CD4-positive, alpha-beta T cell treated with Interleukin-15 for 1 hour (primary cell): ENCODE measurements at regions not wholly inside any gene's neighbourhood (a gene's known extent, or its start where the extent isn't known, plus 50 kb on each side); places are given as distances from the start of the nearest gene placed in this dataset.
"Not testable (repeated sequence)": the region's sequence is repeated elsewhere in the genome, so short reads cannot be mapped to it uniquely, and the experiment has no call there.

Experiments used
- DNase-seq: peaks from one replicate; pipeline ENCODE4 v3.0.0-alpha.2; 2020

DNA sequence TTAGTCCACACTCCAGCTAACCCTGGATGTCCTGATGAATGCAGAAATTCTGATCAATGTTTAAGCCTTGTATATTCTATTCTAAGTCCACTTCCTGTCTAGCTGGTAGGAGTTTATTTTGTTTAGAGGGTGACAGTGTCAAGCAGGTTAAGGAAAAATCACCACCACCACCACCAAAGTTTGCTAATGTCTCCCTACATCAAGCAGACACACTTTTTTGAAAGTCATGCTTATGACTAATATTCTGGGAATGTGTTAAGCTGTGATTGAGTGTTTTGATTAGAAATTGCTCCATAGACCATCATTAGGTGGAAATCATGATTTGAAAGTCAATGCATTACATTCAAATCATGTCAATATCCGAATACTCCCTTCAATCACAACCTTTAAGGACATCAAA is 1530.1 kb downstream of the MAT2B start:
- DNase-seq: no peak

DNA sequence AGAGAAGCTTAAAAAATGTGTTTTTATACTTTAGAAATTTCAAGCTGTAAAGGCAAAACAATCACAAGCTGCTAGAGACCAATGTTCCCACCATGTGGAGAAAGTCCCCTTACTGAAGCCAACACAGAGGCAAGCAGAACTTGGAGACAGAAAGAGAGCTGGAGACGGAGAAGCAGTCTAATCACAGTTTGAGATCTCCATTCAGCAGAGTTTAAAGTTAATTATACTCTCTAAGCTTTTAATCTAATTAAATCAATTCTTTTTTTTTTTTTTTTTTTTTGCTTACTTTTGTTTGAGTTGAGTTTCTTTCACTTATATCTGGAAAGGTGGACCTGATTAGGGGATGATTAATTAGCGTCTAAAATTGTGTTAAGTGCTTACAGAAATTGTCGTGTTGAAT is 1534.3 kb downstream of the MAT2B start:
- DNase-seq: no peak

DNA sequence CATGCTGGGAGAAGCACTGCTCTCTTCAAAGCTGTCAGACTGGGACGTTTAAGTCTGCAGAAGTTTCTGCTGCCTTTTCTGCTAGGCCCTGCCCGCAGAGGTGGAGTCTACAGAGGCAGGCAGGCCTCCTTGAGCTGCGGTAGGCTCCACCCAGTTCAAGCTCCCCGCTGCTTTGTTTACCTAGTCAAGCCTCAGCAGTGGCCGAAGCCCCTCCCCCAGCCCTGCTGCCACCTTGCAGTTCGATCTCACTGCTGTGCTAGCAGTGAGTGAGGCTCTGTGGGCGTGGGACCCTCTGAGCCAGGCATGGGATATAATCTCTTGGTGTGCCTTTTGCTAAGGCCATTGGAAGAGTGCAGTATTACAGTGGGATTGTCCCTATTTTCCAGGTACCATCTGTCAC is 1540.5 kb downstream of the MAT2B start:
- DNase-seq: not testable (repeated sequence)

DNA sequence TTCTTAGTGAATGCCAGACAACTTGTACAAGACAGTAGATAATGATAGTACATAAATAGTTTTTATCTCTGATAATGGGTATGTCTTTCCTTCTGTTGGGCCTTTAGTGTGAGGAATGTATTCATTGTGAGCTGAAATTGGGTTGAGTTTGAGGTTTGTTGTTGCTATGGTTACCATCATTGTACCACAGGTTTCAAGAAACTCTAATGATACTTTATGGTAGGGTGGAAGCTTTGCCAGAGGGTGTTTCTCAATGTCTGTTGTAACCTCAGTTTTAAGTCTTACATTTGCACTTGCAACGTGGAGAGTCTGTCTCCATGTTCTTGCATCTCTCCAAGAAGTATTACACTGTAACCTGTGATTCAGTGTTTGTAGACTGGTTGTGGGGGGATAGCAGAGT is 1550.1 kb downstream of the MAT2B start:
- no peak for DNase-seq

DNA sequence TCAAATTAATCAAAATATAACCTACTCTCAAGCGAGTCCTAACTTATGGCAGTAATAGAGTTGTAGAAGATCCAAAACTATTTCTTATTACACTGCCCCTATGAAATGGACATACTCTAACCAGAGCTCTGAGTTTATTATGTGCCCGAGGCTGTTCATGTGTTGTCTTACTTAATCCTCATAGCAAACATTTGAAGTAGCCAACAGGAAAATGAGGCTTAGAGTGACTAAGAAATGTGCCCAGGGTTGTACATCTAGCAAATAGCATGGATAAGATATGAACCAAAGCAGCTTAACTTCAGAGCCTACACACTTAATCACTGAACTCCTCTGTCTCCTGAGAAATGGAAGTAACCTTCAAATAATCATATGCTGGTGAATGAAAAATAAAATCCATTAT is 1551.7 kb downstream of the MAT2B start:
- no peak for DNase-seq

DNA sequence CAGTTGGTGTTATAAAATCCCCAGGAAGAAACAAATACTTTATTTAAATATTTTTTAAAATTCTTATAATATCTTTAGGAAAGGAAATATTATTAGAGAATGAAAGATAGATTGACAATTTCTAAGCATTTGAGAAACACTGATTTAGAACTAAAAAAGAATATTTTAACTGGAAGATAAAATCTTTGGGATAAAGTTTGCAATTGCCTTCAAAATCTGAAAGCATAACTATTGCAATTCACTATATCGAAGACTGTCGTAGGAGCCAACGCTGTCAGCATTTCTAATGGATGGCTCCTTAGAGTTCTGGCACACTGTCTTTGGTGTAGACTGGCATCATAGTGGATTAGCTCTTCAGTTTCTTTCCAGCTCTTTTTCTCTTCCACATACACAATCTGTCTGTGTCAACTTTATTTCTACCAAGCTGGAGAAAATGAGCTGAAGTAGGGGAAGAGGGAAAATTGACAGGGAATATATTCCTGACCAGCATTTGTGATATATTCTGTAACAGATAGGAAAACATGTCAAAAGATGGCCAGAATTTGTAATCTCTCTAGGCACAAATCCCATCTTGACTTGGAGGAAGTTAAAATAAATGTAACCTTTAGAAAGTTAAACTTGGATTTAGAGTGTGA is 1561.4 kb downstream of the MAT2B start:
- DNase-seq: no peak

DNA sequence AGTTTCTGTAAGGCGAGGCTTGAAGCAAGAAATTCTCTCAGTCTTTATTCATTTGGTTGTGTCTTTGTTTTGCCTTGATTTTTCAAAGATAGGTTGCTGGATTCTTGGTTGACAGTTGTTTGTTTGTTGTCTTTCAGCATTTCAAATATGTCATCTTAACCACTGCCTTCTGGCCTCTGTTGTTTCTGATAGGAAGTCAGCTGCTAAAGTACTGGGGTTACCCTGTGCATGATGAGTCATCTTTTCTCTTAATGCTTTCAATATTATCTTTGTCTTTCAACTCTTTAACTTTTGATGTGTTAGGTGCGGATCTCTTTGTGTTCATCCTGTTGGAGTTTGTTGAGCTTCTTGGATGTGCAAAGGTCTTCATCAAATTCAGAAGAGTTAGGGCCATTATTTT is 1571.3 kb downstream of the MAT2B start:
- DNase-seq: no peak

DNA sequence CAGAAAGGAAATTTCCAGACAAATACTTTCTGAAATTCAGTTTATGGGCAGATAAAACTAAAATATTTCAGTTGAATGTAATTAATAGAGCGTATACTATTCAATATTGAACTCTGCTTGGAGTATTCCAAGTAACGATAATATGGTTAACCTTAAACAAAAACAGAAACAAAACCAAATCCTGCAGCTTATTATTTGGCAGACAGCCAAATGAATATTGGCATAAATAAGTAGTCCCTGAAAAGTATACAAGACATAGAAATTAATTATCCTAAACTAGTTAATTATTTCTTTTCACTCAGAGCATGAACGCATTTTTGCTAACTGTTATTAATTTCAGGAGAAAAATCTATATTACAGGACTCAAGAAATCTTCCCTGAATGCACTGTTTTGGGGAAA is 1574.0 kb downstream of the MAT2B start:
- no peak for DNase-seq

DNA sequence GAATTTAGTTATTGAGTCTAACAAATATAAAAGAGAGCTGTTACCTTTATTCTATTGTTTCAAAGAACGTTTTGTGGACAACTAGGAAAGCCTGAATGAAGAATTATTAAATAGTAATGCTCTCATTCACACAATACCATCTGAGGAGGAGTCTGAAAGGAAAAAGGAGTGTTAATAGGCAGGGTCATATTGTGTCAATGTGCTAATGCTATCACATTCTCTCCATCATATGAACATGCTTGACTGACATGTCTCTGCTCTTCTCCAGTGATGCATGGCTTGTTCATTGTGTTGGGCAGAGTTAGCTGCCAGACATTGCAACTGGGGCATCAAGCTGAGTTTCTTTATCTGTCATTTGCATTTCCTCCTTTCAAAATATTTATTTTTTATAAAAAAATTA is 1578.0 kb downstream of the MAT2B start:
- no peak for DNase-seq

DNA sequence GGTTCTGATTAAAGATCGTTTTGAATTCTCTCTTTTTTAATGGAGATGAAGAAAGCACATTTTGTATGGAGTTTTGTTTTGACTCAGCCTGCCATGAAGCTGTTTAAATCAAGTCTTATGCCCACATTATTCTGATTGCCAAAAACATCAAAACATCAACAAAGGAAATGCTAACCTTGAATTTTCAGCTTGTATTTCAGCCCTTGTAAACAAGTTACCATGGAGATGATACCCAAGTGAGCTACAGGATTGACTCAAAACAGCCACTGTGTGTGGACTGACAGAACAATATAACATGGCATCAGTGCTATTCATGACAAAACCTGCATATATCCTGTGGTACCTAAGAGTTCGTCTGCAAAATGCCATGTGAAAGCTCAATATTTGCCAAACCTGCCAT is 1581.0 kb downstream of the MAT2B start:
- DNase-seq: no peak

DNA sequence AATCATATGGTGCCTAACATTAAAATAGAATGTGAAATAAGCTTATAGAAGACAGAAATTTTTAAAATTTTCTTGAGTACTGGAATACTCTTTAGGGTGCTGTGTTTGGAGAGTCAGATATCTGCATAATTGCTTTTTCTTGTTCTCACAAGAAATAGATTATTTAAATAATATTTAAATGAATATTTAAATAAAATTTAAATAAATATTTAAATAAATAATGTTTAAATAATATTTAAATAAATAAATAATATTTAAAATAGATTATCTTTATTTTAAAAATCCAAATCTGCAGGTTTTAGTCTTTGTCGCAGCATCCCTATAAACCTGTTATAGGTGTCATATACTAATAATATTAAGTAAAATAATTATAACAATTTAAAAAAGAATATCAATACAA is 1589.4 kb downstream of the MAT2B start:
- no peak for DNase-seq

DNA sequence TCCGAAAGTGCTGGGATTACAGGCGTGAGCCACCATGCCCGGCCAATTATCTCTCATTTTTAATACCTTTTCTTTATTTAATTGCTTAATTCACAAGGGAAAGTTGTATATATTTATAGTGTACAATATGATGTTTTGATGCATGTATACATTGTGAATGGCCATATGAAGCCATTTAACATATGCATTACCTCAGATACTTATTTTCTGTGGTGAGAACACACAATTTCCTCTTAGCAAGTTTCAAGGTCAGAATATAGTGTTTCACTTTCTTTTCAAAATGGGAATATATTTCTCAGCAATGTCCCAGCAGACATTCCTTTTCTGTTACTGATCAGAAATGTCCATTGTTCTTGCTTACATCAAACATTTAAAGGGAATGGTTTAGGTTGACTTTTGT is 1596.3 kb downstream of the MAT2B start:
- DNase-seq: no peak

DNA sequence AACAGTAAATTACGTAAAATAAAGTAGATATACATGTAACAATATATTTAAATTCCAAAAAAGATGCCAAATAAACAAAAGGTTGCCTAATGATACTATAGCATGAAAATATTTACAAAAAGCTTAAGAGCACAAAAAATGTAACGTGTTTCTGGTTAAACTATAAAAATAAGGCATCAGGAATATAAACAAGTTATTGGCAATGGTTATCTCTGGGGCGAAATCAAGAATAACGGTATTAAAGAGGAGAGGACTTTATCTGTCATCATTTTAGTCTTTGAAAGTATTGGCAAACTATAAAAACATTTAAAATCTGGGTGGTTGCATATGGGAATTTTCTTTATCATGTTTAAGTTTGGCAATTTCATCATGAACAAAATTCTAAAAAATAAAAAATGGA is 1599.2 kb downstream of the MAT2B start:
- DNase-seq: no peak

DNA sequence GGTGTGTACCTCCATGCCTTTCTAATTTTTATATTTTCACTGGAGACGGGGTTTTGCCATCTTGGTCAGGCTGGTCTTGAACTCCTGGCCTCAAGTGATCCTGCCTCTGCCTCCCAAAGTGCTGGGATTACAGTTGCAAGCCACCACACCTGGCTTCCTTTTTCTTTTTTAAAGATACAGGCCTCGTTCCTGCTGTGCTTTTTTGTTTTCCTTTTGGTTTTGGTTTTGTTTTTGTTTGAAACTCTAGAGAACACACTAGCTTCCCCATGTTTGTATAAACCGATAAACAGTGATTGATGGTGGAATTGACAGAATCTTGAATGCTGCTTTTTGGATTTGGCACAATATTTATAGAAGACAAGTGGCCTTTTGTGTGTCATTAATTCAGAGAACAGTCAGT is 1603.4 kb downstream of the MAT2B start:
- DNase-seq: no peak

DNA sequence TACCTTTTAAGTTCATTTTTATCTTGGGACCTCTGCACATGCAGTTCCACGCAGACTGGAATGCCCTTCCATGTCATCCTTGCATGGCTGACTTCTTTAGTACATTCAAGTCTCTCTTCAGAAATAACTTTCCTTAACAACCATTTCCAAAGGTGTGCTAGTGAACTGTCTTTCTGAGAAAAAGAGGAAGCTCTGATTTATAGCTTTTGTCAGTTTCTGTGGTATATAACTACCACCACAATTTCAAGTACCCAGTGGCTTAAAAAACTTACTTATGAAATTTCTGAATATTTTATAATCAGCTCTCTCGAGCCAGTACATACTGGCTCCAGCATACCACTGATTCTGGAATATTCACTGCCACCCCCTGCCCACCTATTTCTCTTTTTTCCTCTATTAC is 1613.8 kb downstream of the MAT2B start:
- DNase-seq: no peak

DNA sequence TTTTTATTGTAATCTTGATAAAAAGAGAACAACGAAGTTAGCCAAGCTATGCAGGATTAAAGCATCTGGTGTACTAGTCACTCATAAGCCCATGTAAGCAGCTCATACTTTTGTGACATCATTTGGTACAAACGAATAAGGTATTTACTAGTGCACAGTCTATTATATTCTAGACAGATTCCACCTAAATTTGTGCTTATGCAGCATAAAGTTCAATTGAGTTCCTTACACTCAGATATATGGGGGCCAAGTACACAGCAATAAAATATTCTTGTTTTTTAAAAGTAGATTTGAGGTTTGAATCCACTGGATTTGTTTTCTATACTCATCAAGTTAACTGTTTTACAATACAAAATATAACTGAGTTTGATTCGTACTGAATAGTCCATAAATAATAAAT is 1621.2 kb downstream of the MAT2B start:
- no peak for DNase-seq

DNA sequence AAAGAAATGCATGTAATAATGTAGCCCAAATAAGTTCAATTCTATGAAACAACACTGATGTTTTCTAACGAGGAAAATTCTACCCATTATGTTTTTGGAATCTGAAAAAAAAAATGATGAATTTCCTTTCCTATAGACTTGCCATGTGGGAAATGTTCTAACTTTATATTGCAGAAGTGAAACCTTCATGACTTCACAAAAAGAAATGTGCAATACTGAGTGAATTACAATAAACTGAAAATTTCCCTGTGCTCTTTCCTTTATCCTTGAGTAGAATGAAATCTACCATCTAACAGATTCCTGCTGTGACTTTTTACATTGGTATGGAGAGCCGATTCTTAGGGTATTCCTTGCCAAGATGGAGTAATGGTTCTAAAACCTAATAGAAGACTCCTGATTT is 1622.5 kb downstream of the MAT2B start:
- DNase-seq: no peak

DNA sequence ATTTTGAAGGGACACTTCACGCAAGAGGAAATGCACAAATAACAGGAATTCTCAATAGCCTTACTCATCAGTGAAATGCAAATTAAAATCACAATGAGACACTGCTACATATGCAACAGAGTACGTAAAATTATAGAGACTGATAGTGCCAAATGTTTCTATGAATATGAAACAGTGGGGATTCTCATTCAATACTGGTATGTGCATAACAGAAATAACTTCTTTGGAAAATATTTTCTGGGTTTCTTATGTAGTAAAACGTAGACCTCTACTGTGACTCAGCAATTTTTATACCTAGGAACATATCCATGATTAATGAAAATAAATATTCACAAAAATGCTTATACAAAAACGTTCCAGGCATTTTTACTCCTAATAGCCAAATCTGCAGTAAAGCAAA is 1625.2 kb downstream of the MAT2B start:
- DNase-seq: no peak

DNA sequence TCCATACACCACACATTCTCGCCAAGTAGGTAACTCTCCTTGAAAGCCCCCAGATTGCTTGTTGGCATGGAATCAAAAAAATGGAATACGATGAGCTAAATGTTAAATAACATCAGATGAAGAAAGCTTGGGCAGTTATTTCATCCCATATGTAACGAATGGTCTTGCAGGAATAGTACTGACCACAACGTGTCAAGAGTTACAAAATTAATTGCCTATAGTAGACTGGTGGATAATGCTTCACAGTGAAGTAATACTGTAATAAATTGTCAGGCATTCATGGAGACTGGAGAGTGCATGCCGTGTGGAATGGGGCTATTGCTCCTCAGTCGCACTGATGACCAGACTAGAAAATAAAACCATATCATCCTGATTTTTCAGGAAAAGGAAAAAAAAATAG is 1628.7 kb downstream of the MAT2B start:
- no peak for DNase-seq

DNA sequence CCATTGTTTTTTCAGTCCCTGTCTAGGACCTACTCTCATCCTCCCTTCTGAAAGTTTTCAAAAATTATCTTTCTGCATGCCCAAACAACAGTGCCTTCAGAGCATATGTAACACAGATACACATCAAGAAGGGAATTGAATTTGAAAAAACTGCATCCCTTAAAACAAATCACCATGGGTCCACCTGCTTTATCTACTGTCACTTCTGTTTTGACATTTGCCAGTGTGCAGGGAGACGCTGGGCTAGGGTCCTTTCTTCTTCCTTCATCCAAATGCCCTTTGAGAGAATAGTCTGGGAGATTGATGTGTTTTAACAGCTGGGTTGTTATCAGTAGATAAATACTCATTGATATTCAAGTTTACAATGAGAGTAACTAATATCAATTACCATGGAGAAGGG is 1630.1 kb downstream of the MAT2B start:
- no peak for DNase-seq

DNA sequence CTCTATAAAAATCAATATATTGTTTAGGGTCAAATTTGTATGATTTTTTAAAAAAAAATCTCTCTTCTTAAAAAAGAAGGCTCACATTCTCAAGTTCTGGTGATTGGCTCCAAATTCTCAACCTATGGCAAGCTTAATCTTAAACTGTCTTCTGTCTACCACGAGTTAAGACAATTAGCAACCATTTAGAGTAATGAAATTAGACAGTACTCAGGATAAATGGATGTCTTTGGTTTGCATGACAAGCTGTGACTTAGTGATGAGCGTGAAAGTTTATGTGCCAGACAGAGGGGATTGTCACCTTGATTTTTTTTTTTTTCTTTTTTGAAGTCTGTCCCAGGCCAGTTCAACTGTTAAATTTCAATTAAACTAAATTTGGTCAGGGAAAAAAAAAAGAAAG is 1632.3 kb downstream of the MAT2B start:
- DNase-seq: no peak

DNA sequence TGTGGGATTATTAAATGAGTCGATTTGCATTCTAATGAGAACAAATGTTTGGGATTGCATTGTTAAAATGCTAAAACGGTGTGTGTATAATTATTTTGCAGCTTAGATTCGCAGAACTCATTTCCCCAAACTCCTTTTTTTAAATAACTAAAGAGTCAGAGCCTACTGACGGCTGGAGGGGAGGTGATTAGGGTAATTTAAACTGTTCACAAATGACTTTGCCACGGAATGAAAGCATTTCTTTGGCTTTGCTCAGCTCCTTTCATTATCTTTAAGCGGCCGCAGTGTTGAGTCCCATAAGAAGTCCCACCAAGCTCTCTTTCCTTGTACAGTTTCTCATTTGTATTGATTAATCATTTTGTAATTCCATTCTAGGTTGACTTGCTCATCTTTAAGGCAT is 1632.8 kb downstream of the MAT2B start:
- DNase-seq: no peak

DNA sequence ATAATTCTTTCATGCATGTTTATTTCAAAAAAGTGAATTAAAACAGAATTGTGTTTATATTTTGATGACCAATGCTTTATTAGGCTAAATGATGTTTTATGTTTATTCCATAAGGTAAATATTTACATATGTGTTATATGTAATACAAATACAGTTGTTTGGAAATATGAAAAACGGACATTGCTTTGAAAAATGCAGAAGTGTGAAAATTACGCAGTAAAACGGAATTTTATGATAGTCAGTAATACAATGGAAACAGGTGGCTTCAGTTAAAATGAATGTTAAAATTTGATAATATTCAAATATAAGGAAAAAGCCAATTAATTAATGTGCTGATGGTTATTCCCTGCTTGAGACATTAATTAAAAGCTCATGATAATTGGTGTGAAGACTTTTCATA is 1633.8 kb downstream of the MAT2B start:
- no peak for DNase-seq

DNA sequence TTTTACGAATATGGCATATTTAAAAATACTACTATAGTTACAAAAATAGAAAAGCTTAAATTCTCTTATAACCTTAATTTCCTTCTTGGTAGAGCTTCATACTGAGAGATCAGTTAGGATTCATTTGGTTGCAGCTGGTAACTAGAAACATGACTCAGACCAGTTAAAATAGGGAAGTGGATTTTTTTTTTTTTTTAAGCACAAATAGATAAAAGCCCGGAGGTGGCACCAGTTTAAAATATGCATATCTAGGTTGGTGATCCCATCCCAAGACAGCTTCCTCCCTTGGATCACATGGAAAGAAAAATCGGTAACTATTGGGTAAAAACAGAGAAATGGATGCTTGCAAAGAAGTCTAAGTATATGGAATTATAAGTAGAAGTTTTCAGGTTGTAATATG is 1634.3 kb downstream of the MAT2B start:
- DNase-seq: no peak

DNA sequence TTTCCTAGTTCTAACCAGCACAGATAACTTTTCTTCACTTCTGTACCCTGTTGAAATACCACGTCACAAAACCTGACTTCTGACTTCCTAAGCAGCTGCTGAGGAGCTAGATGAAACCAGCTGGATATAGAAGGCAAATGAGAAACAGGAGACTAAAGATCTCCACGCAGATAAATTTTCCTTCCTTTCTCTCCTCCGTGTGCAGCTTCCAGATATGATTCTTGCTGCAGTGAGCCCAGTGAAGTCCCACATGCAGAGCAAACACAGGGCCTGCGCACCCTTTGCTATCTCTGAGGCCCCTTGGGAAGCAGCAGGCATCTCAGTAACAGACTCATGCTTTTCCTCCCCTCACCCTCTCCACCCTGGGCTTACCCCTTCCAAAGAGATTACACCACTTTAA is 1638.3 kb downstream of the MAT2B start:
- no peak for DNase-seq

DNA sequence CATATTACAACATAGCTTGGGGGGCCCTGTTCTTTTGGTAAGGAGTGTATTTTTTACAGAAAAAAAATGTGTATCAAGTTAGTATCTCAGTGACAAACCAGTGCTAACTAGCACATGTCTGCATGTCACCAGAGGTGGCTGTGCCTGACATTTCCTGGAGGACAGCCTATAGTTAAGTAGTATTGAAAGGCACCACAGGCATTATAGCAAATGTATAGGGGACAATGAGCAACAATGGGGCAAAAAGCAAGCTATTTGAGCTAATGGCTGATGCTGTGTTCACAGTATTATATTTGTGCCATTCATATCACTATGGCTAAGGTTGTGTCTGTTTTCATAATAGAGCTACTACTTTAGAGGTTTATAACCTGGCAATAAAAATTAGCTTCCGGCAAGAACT is 1644.0 kb downstream of the MAT2B start:
- DNase-seq: no peak
